WTC11 (cell line): ENCODE measurements at regions not wholly inside any gene's neighbourhood (a gene's known extent, or its start where the extent isn't known, plus 50 kb on each side); places are given as distances from the start of the nearest gene placed in this dataset.

Source experiments
- ATAC-seq: fragments of 200-7000 bp; cut with Tn5 transposase; 2 replicates; pipeline ENCODE4 v1.10.0; 2021; ENCODE audit warnings: mild to moderate bottlenecking, moderate library complexity
- CTCF ChIA-PET: fragments of 300-600 bp; sonication (Branson Sonifier 250); formaldehyde crosslinking; loops from one replicate; lab custom pipeline; 2021; ENCODE audit warnings: antibody characterized with exemption; lab: Charles Lee
- POLR2A ChIA-PET: fragments of 350-600 bp; sonication (Branson Sonifier 250); formaldehyde crosslinking; loops from one replicate; lab custom pipeline; 2021; ENCODE audit warnings: antibody characterized with exemption; lab: Charles Lee
- DNase-seq: peaks from one replicate; pipeline ENCODE4 v3.0.0; 2021; ENCODE audit warnings: low spot score
- H3K27ac Mint-ChIP-seq: 2 replicates; pipeline ENCODE4 v1.8.0; 2021; ENCODE audit warnings: mixed read lengths
- H3K27me3 Mint-ChIP-seq: 2 replicates; pipeline ENCODE4 v1.8.0; 2021; ENCODE audit warnings: low read depth, mild to moderate bottlenecking, moderate library complexity, mixed read lengths
- H3K36me3 Mint-ChIP-seq: 2 replicates; pipeline ENCODE4 v1.8.0; 2021; ENCODE audit warnings: mixed read lengths
- H3K4me1 Mint-ChIP-seq: 2 replicates; pipeline ENCODE4 v1.8.0; 2022; ENCODE audit warnings: mixed read lengths
- H3K4me3 Mint-ChIP-seq: 2 replicates; pipeline ENCODE4 v1.8.0; 2021; ENCODE audit warnings: mild to moderate bottlenecking, moderate library complexity, mixed read lengths
- H3K9me3 Mint-ChIP-seq: 2 replicates; pipeline ENCODE4 v1.8.0; 2021; ENCODE audit warnings: mixed read lengths
- CBFB ChIP-seq: sonication (generic); formaldehyde crosslinking; IDR thresholded peaks from 2 replicates; pipeline ENCODE4 v1.8.1; 2022; ENCODE audit warnings: mild to moderate bottlenecking, low read depth, missing genetic modification reagents
- CREM ChIP-seq: sonication (generic); formaldehyde crosslinking; IDR thresholded peaks from 2 replicates; pipeline ENCODE4 v1.8.1; 2022; ENCODE audit warnings: mild to moderate bottlenecking, missing genetic modification reagents, moderate library complexity
- MLX ChIP-seq: sonication (generic); formaldehyde crosslinking; IDR thresholded peaks from 2 replicates; pipeline ENCODE4 v1.8.1; 2023; ENCODE audit warnings: mild to moderate bottlenecking, missing genetic modification reagents, moderate library complexity
- NR2C2 ChIP-seq: sonication (generic); formaldehyde crosslinking; IDR thresholded peaks from 2 replicates; pipeline ENCODE4 v1.8.0; 2022; ENCODE audit warnings: mild to moderate bottlenecking, missing genetic modification reagents
- PRRX2 ChIP-seq: fragments of 250-450 bp; sonication (Bioruptor Pico); IDR thresholded peaks from 2 replicates; pipeline ENCODE4 v1.8.0; 2021; ENCODE audit warnings: mild to moderate bottlenecking
- RORB ChIP-seq: fragments of 250-450 bp; sonication (Bioruptor Pico); IDR thresholded peaks from 2 replicates; pipeline ENCODE4 v1.9.0; 2021; ENCODE audit warnings: mild to moderate bottlenecking
- TEAD1 ChIP-seq: sonication (generic); formaldehyde crosslinking; IDR thresholded peaks from 2 replicates; pipeline ENCODE4 v1.8.0; 2022; ENCODE audit warnings: mild to moderate bottlenecking, missing genetic modification reagents
- TEAD4 ChIP-seq: sonication (generic); formaldehyde crosslinking; IDR thresholded peaks from 2 replicates; pipeline ENCODE4 v1.8.0; 2022; ENCODE audit warnings: mild to moderate bottlenecking, missing genetic modification reagents
- ZNF138 ChIP-seq: sonication (generic); formaldehyde crosslinking; conservative IDR thresholded peaks from 2 replicates; pipeline ENCODE4 v1.8.1; 2022; ENCODE audit warnings: mild to moderate bottlenecking, moderate library complexity, missing genetic modification reagents
- ZNF281 ChIP-seq: sonication (generic); formaldehyde crosslinking; IDR thresholded peaks from 2 replicates; pipeline ENCODE4 v1.8.0; 2023; ENCODE audit warnings: mild to moderate bottlenecking, missing genetic modification reagents
- ZNF317 ChIP-seq: sonication (generic); formaldehyde crosslinking; IDR thresholded peaks from 2 replicates; pipeline ENCODE4 v1.8.1; 2023; ENCODE audit warnings: low read depth, mild to moderate bottlenecking, moderate library complexity, missing genetic modification reagents, borderline replicate concordance
- ZNF532 ChIP-seq: fragments of 250-450 bp; sonication (Bioruptor Pico); IDR thresholded peaks from 2 replicates; pipeline ENCODE4 v1.9.0; 2021; ENCODE audit warnings: mild to moderate bottlenecking, borderline replicate concordance
- TF ChIP-seq, protein P1 (sequence below): sonication (generic); formaldehyde crosslinking; IDR thresholded peaks from 2 replicates; pipeline ENCODE4 v1.8.1; 2022; ENCODE audit warnings: mild to moderate bottlenecking, missing genetic modification reagents, moderate library complexity, borderline replicate concordance
- TF ChIP-seq, protein P2 (sequence below): fragments of 250-450 bp; sonication (Bioruptor Pico); IDR thresholded peaks from 2 replicates; pipeline ENCODE4 v1.9.0; 2021; ENCODE audit warnings: mild to moderate bottlenecking
- TF ChIP-seq, protein P3 (sequence below): sonication (generic); formaldehyde crosslinking; IDR thresholded peaks from 2 replicates; pipeline ENCODE4 v1.8.1; 2023; ENCODE audit warnings: mild to moderate bottlenecking, moderate library complexity, missing genetic modification reagents

GRCh38 chr11:27926981-27927481 lies 180.9 kb downstream of the KIF18A start (continued):
- TF ChIP-seq ZNF532 (CRISPR knock-in tag), result no peak
- TF ChIP-seq, protein P1, sequence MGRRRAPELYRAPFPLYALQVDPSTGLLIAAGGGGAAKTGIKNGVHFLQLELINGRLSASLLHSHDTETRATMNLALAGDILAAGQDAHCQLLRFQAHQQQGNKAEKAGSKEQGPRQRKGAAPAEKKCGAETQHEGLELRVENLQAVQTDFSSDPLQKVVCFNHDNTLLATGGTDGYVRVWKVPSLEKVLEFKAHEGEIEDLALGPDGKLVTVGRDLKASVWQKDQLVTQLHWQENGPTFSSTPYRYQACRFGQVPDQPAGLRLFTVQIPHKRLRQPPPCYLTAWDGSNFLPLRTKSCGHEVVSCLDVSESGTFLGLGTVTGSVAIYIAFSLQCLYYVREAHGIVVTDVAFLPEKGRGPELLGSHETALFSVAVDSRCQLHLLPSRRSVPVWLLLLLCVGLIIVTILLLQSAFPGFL (CRISPR knock-in tag), result no peak
- TF ChIP-seq TEAD4, result no peak
- no peak for TF ChIP-seq RORB (CRISPR knock-in tag)
- no peak for TF ChIP-seq PRRX2 (CRISPR knock-in tag)
- no peak for TF ChIP-seq ZNF138 (CRISPR knock-in tag)
- TF ChIP-seq CBFB, result no peak
- no peak for TF ChIP-seq TEAD1 (CRISPR knock-in tag)
- TF ChIP-seq, protein P2, sequence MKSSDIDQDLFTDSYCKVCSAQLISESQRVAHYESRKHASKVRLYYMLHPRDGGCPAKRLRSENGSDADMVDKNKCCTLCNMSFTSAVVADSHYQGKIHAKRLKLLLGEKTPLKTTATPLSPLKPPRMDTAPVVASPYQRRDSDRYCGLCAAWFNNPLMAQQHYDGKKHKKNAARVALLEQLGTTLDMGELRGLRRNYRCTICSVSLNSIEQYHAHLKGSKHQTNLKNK, result no peak

GRCh38 chr11:27926486-27926885 lies 181.5 kb downstream of the KIF18A start:
- H3K27me3 Mint-ChIP-seq, result peaks cover 14% of the 10 kb centered on the region
- no peak for TF ChIP-seq MLX
- no peak for TF ChIP-seq NR2C2
- TF ChIP-seq ZNF281 (CRISPR knock-in tag), result no peak
- TF ChIP-seq, protein P3, sequence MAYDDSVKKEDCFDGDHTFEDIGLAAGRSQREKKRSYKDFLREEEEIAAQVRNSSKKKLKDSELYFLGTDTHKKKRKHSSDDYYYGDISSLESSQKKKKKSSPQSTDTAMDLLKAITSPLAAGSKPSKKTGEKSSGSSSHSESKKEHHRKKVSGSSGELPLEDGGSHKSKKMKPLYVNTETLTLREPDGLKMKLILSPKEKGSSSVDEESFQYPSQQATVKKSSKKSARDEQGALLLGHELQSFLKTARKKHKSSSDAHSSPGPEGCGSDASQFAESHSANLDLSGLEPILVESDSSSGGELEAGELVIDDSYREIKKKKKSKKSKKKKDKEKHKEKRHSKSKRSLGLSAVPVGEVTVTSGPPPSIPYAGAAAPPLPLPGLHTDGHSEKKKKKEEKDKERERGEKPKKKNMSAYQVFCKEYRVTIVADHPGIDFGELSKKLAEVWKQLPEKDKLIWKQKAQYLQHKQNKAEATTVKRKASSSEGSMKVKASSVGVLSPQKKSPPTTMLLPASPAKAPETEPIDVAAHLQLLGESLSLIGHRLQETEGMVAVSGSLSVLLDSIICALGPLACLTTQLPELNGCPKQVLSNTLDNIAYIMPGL (CRISPR knock-in tag), result no peak
- TF ChIP-seq CREM (CRISPR knock-in tag), result no peak
- no peak for TF ChIP-seq ZNF317
- TF ChIP-seq, all 79 proteins: peak for 0
- DNase-seq, result no peak
- ChIA-PET CTCF (no interaction called here), POLR2A (no interaction called here)
- H3K4me3 Mint-ChIP-seq, result no peak overlapping the region
- no peaks in the 10 kb centered on the region for H3K4me1 Mint-ChIP-seq
- no peak for ATAC-seq
- H3K27ac Mint-ChIP-seq, result no peak overlapping the region
- peaks cover 20% of the 10 kb centered on the region for H3K9me3 Mint-ChIP-seq
- H3K36me3 Mint-ChIP-seq, result no peaks in the 10 kb centered on the region
